Liver (tissue), 8 donors: ENCODE measurements at regions not wholly inside any gene's neighbourhood (a gene's known extent, or its start where the extent isn't known, plus 50 kb on each side); places are given as distances from the start of the nearest gene placed in this dataset.

Experiments used
- DNase-seq: peaks from one replicate; pipeline ENCODE4 v3.0.0-alpha.2; 2017; ENCODE audit warnings: low spot score
- H3K27ac ChIP-seq, 2 donors: one replicate each; pipeline ENCODE4 v1.7.0; 2013; ENCODE audit warnings: inconsistent platforms in 2 of 2, low read length in 2 of 2, control low read depth in 1 of 2, low read depth in 1 of 2, mild to moderate bottlenecking in 1 of 2
- H3K27me3 ChIP-seq, 4 donors: one replicate each; pipeline versions ENCODE4 v1.6.1 to v1.7.0; 2013; ENCODE audit warnings: low read length in 3 of 4, inconsistent platforms in 1 of 4, mild to moderate bottlenecking in 1 of 4, moderate library complexity in 1 of 4; ENCODE audit not compliant: control insufficient read depth in 4 of 4, insufficient read depth in 4 of 4
- H3K36me3 ChIP-seq, 4 donors: one replicate each; pipeline versions ENCODE4 v1.6.1 to v1.7.0; 2013; ENCODE audit warnings: low read length in 3 of 4, mild to moderate bottlenecking in 3 of 4, low read depth in 1 of 4, moderate library complexity in 1 of 4; ENCODE audit not compliant: control insufficient read depth in 4 of 4, insufficient read depth in 3 of 4
- H3K4me1 ChIP-seq, 4 donors: one replicate each; pipeline versions ENCODE4 v1.6.1 to v1.7.0; 2013; ENCODE audit warnings: low read length in 3 of 4, mild to moderate bottlenecking in 3 of 4, moderate library complexity in 1 of 4; ENCODE audit not compliant: control insufficient read depth in 4 of 4, insufficient read depth in 4 of 4
- H3K4me3 ChIP-seq, 3 donors: one replicate each; pipeline versions ENCODE4 v1.6.1 to v1.7.0; 2013; ENCODE audit warnings: low read length in 3 of 3, control low read depth in 1 of 3, low read depth in 1 of 3, mild to moderate bottlenecking in 1 of 3
- H3K9ac ChIP-seq, 2 donors: one replicate each; pipeline ENCODE4 v1.7.0; 2013; ENCODE audit warnings: low read length in 2 of 2, mild to moderate bottlenecking in 2 of 2, moderate library complexity in 2 of 2, control low read depth in 1 of 2, low read depth in 1 of 2
- H3K9me3 ChIP-seq, 4 donors: one replicate each; pipeline versions ENCODE4 v1.6.1 to v1.7.0; 2013; ENCODE audit warnings: low read length in 3 of 4; ENCODE audit not compliant: control insufficient read depth in 4 of 4
- ATF3 ChIP-seq: IDR thresholded peaks from 2 replicates; pipeline ENCODE4 v1.6.1; 2016; ENCODE audit warnings: antibody characterized with exemption
- CTCF ChIP-seq: fragments of 150-350 bp; IDR thresholded peaks from 2 replicates; pipeline ENCODE4 v1.5.1; 2017; ENCODE audit warnings: improper control_type of control experiment, low read depth, low read length; ENCODE audit not compliant: missing input control
- FOXA1 ChIP-seq: IDR thresholded peaks from 2 replicates; pipeline ENCODE4 v1.6.1; 2016; ENCODE audit warnings: antibody characterized with exemption
- FOXA2 ChIP-seq: IDR thresholded peaks from 2 replicates; pipeline ENCODE4 v1.6.1; 2016; ENCODE audit warnings: antibody characterized with exemption
- GABPA ChIP-seq, 2 donors: IDR thresholded peaks in 1 of 2; conservative IDR thresholded peaks in 1 of 2; 2 replicates each; pipeline ENCODE4 v1.6.1; 2016; ENCODE audit warnings: antibody characterized with exemption in 2 of 2, mild to moderate bottlenecking in 1 of 2, moderate library complexity in 1 of 2
- HNF4A ChIP-seq, 2 donors: conservative IDR thresholded peaks; 2 replicates each; pipeline ENCODE4 v1.6.1; 2016; ENCODE audit warnings: antibody characterized with exemption in 2 of 2, mild to moderate bottlenecking in 2 of 2
- HNF4G ChIP-seq: IDR thresholded peaks from 2 replicates; pipeline ENCODE4 v1.6.1; 2016; ENCODE audit warnings: antibody characterized with exemption
- JUND ChIP-seq, 2 donors: IDR thresholded peaks; 2 replicates each; pipeline ENCODE4 v1.6.1; 2016; ENCODE audit warnings: antibody characterized with exemption in 2 of 2
- MAX ChIP-seq: IDR thresholded peaks from 2 replicates; pipeline ENCODE4 v1.6.1; 2016; ENCODE audit warnings: antibody characterized with exemption
- NR2F2 ChIP-seq: IDR thresholded peaks from 2 replicates; pipeline ENCODE4 v1.6.1; 2016; ENCODE audit warnings: antibody characterized with exemption
- RAD21 ChIP-seq, 2 donors: IDR thresholded peaks; 2 replicates each; pipeline ENCODE4 v1.6.1; 2016; ENCODE audit warnings: antibody characterized with exemption in 2 of 2, mild to moderate bottlenecking in 2 of 2
- REST ChIP-seq: IDR thresholded peaks from 2 replicates; pipeline ENCODE4 v1.6.1; 2016; ENCODE audit warnings: antibody characterized with exemption, mild to moderate bottlenecking
- RXRA ChIP-seq, 2 donors: IDR thresholded peaks; 2 replicates each; pipeline ENCODE4 v1.6.1; 2017 to 2018; ENCODE audit warnings: antibody characterized with exemption in 2 of 2, mild to moderate bottlenecking in 1 of 2
- SP1 ChIP-seq: IDR thresholded peaks from 2 replicates; pipeline ENCODE4 v1.6.1; 2018; ENCODE audit warnings: antibody characterized with exemption, mild to moderate bottlenecking
- YY1 ChIP-seq: IDR thresholded peaks from 2 replicates; pipeline ENCODE4 v1.6.1; 2016; ENCODE audit warnings: antibody characterized with exemption, mild to moderate bottlenecking
- ZBTB33 ChIP-seq: IDR thresholded peaks from 2 replicates; pipeline ENCODE4 v1.6.1; 2016; ENCODE audit warnings: antibody characterized with exemption
- WGBS: extraction: QIAGEN DNeasy Blood & Tissue Kit; methylation state at CpG from one replicate; pipeline ENCODE4 v1.1.7; 2013; 5-methylcytosine and 5-hydroxymethylcytosine counted together
- donor health status: healthy.
- donor health status: healthy.
- donor health status: healthy.
- donor health status: healthy.
- donor health status: healthy.

GRCh38 chr4:152247271-152247975 is 288.5 kb downstream of the FBXW7 start:
- no peaks in the 10 kb centered on the region for H3K36me3 ChIP-seq
- no peak overlapping the region for H3K27ac ChIP-seq
- H3K9me3 ChIP-seq = peaks cover 0 to 4% (median 1%) of the 10 kb centered on the region in 4 donors
- no peak overlapping the region for H3K4me3 ChIP-seq
- DNase-seq = no peak
- no peaks in the 10 kb centered on the region for H3K4me1 ChIP-seq
- 80% methylated on average over 19 of the region's 19 CpGs for WGBS
- H3K27me3 ChIP-seq = no peaks in the 10 kb centered on the region
- H3K9ac ChIP-seq = no peak overlapping the region
- TF ChIP-seq GABPA (IDR thresholded peaks at IDR 0.05 in 1 of 2, conservative IDR thresholded peaks at IDR 0.05 in 1 of 2) (no peak), ATF3 (no peak), MAX (no peak), NR2F2 (no peak), RXRA (IDR thresholded peaks at IDR 0.05) (no peak), ZBTB33 (no peak), JUND (IDR thresholded peaks at IDR 0.05) (no peak)

- Histone ChIP-seq H3K9me3 (peaks cover 0 to 2% (median 0%) of the 10 kb centered on the region in 4 donors), H3K9ac (no peak overlapping the region), H3K4me1 (no peaks in the 10 kb centered on the region), H3K36me3 (no peaks in the 10 kb centered on the region), H3K4me3 (no peak overlapping the region), H3K27me3 (no peaks in the 10 kb centered on the region), H3K27ac (no peak overlapping the region)
- TF ChIP-seq FOXA2 (no peak), CTCF (no peak), FOXA1 (no peak)
- WGBS = 75% methylated on average over 13 of the region's 13 CpGs
- DNase-seq = no peak
Measured at GRCh38 chr4:152246659-152247058, 289.2 kb downstream of the FBXW7 start.

- WGBS = 71% methylated on average over 1 of the region's 1 CpG
- no peaks in the 10 kb centered on the region for H3K4me1 ChIP-seq
- H3K4me3 ChIP-seq = no peak overlapping the region
- H3K27me3 ChIP-seq = no peaks in the 10 kb centered on the region
- DNase-seq = no peak
- no peak overlapping the region for H3K9ac ChIP-seq
- H3K36me3 ChIP-seq = no peaks in the 10 kb centered on the region
- H3K27ac ChIP-seq = no peak overlapping the region
- H3K9me3 ChIP-seq = no peaks in the 10 kb centered on the region
- TF ChIP-seq RAD21 (IDR thresholded peaks at IDR 0.05) = no peak
- TF ChIP-seq NR2F2 = no peak
- TF ChIP-seq MAX = no peak
- no peak for TF ChIP-seq HNF4G
- TF ChIP-seq ZBTB33 = no peak
- TF ChIP-seq YY1 = no peak
- TF ChIP-seq REST = no peak
- TF ChIP-seq RXRA (IDR thresholded peaks at IDR 0.05) = no peak
- no peak for TF ChIP-seq JUND (IDR thresholded peaks at IDR 0.05)
- no peak for TF ChIP-seq FOXA1
- no peak for TF ChIP-seq FOXA2
- TF ChIP-seq ATF3 = no peak
- no peak for TF ChIP-seq GABPA (IDR thresholded peaks at IDR 0.05 in 1 of 2, conservative IDR thresholded peaks at IDR 0.05 in 1 of 2)
- TF ChIP-seq HNF4A (conservative IDR thresholded peaks at IDR 0.05) = no peak
- TF ChIP-seq SP1 = no peak
Measured at GRCh38 chr4:152245680-152246079, 290.2 kb downstream of the FBXW7 start.
